H1 (cell line): ENCODE measurements at regions not wholly inside any gene's neighbourhood (a gene's known extent, or its start where the extent isn't known, plus 50 kb on each side); places are given as distances from the start of the nearest gene placed in this dataset.

Experiments used
- JUN ChIP-seq: IDR thresholded peaks from 2 replicates; pipeline ENCODE4 v1.6.1; 2011; ENCODE audit warnings: low read depth, mild to moderate bottlenecking, improper control_type of control experiment, low read length

GRCh38 chr3:35064761-35065160, 574.6 kb upstream of the ARPP21 start (continued):
- no peak for TF ChIP-seq JUN
- TF ChIP-seq, all 59 proteins: peak for 2
